KOPT-K1 (cell line): ENCODE measurements at regions not wholly inside any gene's neighbourhood (a gene's known extent, or its start where the extent isn't known, plus 50 kb on each side); places are given as distances from the start of the nearest gene placed in this dataset.

Experiments
- H3K27ac ChIP-seq: fragments of 200-600 bp; sonication (generic); 2 replicates; pipeline ENCODE4 v1.5.1; 2016; ENCODE audit warnings: antibody characterized with exemption, mild to moderate bottlenecking, low read depth, low read length; ENCODE audit not compliant: poor library complexity, severe bottlenecking
- H3K36me3 ChIP-seq: fragments of 200-600 bp; sonication (generic); 2 replicates; pipeline ENCODE4 v1.5.1; 2017; ENCODE audit warnings: antibody characterized with exemption, mild to moderate bottlenecking, low read length, moderate library complexity; ENCODE audit not compliant: insufficient read depth
- H3K9me3 ChIP-seq: fragments of 200-600 bp; sonication (generic); 2 replicates; pipeline ENCODE4 v1.5.1; 2017; ENCODE audit warnings: antibody characterized with exemption, low read length, mild to moderate bottlenecking; ENCODE audit not compliant: insufficient read depth, poor library complexity, severe bottlenecking

GRCh38 chr2:150735894-150736498 lies 248.5 kb upstream of the RND3 start:
- Histone ChIP-seq H3K36me3 (no peaks in the 10 kb centered on the region), H3K27ac (no peak overlapping the region), H3K9me3 (no peaks in the 10 kb centered on the region)

DNA sequence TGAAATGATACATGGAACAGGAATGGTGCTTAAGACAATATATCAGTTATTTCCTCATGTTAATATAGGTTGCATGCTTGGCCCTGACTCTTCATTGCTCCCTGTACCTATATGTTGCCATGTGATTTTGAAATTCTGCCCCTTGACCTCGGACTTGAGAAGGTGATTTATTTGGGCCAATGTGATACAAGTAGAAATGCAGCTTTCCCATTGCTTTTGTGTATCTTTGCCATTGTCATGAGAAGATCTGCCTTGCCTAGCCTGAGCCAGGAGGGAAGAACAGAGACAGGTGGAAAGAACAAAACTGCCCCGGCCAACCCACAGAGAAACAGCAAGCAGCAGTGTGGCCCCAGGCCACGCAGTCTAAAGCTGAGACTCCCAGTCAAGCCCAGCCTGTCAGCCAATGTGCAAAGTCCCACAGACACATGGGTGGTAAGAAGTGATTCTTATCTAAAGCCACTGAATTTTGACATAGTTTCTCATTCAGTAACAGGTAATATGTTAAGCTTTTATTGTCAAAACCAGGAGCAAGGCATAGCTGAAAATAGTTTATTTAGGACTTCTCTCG lies 245.7 kb upstream of the RND3 start:
- Histone ChIP-seq H3K9me3 (no peaks in the 10 kb centered on the region), H3K27ac (no peak overlapping the region), H3K36me3 (no peaks in the 10 kb centered on the region)

GRCh38 chr2:150732491-150732890 lies 245.0 kb upstream of the RND3 start:
- H3K36me3 ChIP-seq, result no peaks in the 10 kb centered on the region
- H3K27ac ChIP-seq, result no peak overlapping the region
- H3K9me3 ChIP-seq, result no peaks in the 10 kb centered on the region

DNA sequence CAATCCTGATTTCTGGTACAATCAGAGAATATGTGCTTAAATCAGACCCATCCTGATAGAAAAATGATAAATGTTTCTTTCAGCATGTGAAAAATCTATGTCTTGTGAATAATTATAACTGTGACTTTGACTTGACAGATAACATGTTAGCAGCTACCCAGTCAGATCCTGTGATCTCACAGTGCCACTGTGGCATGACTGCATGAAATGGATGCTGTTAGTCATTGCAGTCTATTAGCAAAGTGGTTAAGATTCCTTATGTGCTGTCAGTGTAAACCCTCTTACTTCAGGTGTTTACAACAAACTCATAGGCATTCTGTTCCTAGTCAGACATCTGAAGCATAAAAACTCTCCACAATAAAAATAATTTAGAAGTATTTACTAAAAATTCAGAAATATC lies 244.6 kb upstream of the RND3 start:
- Histone ChIP-seq H3K36me3 (no peaks in the 10 kb centered on the region), H3K9me3 (no peaks in the 10 kb centered on the region), H3K27ac (no peak overlapping the region)

DNA sequence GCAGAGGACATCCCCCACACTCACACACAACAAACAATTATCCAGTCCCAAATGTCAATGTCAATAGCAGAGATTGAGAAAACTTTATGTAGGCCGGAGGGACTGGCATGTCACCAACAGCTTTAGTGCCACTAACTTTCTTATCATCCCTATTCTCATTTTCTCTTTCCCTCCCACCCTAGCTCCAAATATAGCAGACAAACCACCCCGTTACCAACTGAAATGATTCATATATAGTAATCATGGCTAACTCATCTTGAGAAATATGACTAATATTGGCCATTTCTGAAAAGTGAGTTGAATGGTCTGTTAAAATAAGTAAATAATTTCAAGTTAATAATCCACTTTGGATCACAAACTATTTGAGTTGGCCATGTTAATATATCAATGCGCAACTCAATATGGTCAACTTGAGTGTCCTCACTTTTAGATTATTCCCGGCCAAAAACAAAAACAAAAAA lies 242.1 kb upstream of the RND3 start:
- Histone ChIP-seq H3K36me3 (no peaks in the 10 kb centered on the region), H3K9me3 (no peaks in the 10 kb centered on the region), H3K27ac (no peak overlapping the region)

GRCh38 chr2:150718280-150718679 lies 230.8 kb upstream of the RND3 start:
- H3K9me3 ChIP-seq, result no peaks in the 10 kb centered on the region

GRCh38 chr2:150716186-150716585 lies 228.7 kb upstream of the RND3 start:
- H3K9me3 ChIP-seq, result no peaks in the 10 kb centered on the region
- H3K36me3 ChIP-seq, result no peaks in the 10 kb centered on the region
- H3K27ac ChIP-seq, result no peak overlapping the region

More at GRCh38 chr2:150718280-150718679, 230.8 kb upstream of the RND3 start:
- H3K36me3 ChIP-seq, result no peaks in the 10 kb centered on the region
- no peak overlapping the region for H3K27ac ChIP-seq

- Histone ChIP-seq H3K9me3 (no peaks in the 10 kb centered on the region), H3K27ac (no peak overlapping the region)
Observed at GRCh38 chr2:150715501-150715900, 228.0 kb upstream of the RND3 start.

DNA sequence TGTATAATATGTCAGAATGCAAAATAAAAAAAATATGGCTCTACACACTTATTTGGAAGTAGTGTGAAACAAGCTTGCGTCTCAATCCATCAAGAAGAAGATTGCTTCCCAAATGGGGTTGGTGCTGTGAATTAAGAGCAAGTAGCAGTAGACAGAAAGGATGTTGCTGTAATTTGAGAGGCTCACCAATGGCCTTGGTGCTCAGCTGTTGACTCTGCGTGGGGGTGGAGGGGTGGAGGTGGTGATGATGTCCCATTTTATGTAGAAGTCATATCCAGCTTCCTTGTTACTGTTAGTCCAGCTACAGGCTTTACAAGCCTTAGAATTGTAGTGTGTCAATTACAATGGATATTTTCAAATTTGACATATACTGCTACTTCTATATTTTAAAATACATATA lies 223.4 kb upstream of the RND3 start:
- Histone ChIP-seq H3K36me3 (no peaks in the 10 kb centered on the region), H3K9me3 (no peaks in the 10 kb centered on the region), H3K27ac (no peak overlapping the region)

More at GRCh38 chr2:150715501-150715900, 228.0 kb upstream of the RND3 start:
- no peaks in the 10 kb centered on the region for H3K36me3 ChIP-seq

- no peak overlapping the region for H3K27ac ChIP-seq
- H3K36me3 ChIP-seq, result no peaks in the 10 kb centered on the region
- H3K9me3 ChIP-seq, result no peaks in the 10 kb centered on the region
Observed at GRCh38 chr2:150710041-150710440, 222.6 kb upstream of the RND3 start.

GRCh38 chr2:150706561-150706960 lies 219.1 kb upstream of the RND3 start:
- Histone ChIP-seq H3K36me3 (no peaks in the 10 kb centered on the region), H3K9me3 (no peaks in the 10 kb centered on the region), H3K27ac (no peak overlapping the region)

DNA sequence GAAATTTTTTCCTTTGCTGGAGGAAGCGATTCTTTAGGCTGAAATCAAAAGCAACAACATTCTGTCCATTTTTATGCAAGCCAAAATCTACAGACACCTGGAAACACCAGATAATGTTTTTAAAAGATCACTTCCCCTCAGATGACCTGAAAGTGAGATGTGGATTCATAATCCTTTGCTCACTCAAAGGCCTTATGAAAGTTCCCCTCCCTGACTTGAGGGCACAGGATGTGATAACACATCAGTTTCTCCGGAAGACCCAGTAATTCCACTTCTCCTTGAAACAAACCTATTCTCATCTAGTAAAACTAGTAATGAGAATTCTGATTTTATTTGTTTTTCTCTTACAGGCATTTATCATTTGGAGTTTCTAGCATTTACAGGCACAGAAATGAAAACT lies 218.3 kb upstream of the RND3 start:
- Histone ChIP-seq H3K36me3 (no peaks in the 10 kb centered on the region), H3K9me3 (no peaks in the 10 kb centered on the region), H3K27ac (no peak overlapping the region)

GRCh38 chr2:150705357-150705756 lies 217.9 kb upstream of the RND3 start:
- Histone ChIP-seq H3K27ac (no peak overlapping the region), H3K36me3 (no peaks in the 10 kb centered on the region), H3K9me3 (no peaks in the 10 kb centered on the region)

GRCh38 chr2:150702791-150703190 lies 215.3 kb upstream of the RND3 start:
- no peaks in the 10 kb centered on the region for H3K9me3 ChIP-seq
- no peaks in the 10 kb centered on the region for H3K36me3 ChIP-seq
- no peak overlapping the region for H3K27ac ChIP-seq

DNA sequence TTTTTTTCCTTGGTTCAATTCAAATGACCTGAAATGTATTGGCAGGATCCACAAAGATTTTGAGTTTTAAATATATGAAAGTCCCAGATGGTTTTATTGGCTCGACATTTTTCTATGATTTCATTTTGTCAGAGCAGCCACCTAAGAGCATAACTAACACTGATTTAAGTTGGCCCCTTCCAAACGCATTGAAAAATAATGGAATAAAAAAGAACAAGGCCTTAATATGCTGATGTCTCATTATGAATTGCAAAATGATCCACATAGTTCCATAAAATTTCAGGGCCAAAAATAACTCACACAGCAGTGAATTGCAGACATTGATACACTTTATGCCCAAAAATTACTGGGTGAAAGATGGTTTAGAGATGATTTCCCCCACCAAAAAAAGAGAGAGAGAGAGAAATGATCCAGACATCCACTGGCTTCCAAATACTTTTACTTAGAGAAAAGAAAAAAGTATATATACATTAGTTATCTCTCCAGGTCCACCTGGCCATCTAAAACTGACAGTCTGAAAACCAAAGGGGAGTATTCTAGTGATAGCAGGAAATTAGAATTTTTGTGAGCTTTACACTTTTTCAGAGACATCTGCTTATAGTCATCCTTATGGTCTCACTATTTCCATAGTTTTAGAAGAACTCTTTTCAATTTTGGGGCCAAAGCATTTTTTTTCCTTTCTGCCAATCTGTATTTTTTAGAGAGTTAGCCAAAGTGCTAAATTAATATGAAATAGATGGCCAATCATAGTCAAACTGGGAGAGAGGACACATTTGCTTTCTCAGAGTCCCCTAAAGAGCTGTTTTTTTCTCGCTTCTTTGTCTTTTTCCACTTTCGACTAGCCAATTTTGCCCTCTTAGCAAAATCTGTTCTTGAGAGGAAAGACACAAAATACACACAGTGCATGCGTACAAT lies 213.5 kb upstream of the RND3 start:
- no peak overlapping the region for H3K27ac ChIP-seq
- no peaks in the 10 kb centered on the region for H3K9me3 ChIP-seq
- no peaks in the 10 kb centered on the region for H3K36me3 ChIP-seq
